ENCODE measurements at regions not wholly inside any gene's neighbourhood (a gene's known extent, or its start where the extent isn't known, plus 50 kb on each side); places are given as distances from the start of the nearest gene placed in this dataset.

DNA sequence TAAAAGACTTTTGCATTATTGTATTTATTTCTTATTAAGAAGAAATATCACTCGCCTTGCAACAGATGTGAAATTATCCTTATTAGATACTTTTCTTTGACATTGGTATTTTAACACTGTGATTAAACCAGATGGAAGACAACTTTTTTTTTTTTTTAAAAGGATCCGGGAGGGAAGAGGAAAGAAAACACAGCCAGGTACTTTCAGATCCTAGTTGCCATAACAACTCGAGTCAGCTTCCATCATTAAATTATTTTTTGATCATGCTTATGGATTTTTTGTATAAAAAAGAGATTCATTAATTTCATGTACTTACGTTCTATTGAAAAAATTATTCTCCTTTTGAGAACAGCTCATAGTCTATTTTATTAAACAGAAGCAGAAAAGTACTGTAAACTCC, 515.7 kb downstream of the TBC1D4 start:
- no peak for DNase-seq (ENCODE audit: low spot score)

GRCh38 chr13:74945637-74946036, 536.3 kb downstream of the TBC1D4 start:
- no peak for DNase-seq (ENCODE audit: low spot score)

DNA sequence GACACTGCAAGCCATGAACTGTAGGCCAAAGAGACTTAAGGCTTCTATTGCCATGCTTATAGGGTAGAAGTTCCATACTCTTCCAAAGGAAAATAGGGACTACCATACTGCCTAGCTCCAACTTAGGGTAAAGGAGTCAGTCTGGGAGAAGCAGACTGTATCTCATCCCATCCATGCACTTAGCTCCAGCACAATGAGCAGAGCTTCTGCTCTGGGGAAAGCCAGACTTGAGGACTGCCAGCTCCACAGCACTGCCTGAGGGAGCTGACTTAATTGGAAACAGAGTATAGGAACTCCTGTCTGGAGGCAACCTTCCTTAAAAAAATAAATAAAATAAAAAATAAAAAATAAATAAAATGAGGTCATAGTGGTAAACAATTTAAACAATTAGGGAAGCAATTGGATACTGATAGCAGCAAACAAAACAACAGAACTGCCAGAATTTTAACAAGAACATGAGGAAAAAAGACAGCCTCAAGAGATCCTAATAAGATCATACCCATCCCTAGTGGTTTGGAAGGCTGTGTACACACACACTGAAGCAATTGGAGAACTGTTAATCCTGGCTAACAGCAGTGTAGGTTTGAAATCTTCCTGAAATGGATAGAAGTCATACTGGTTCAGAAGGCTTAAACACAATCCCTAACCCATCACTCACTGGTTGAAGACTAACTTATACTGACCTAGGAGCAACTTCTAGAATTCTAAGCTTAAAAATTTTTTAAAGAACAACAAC, 550.1 kb downstream of the TBC1D4 start:
- DNase-seq (ENCODE audit: low spot score): no peak

DNA sequence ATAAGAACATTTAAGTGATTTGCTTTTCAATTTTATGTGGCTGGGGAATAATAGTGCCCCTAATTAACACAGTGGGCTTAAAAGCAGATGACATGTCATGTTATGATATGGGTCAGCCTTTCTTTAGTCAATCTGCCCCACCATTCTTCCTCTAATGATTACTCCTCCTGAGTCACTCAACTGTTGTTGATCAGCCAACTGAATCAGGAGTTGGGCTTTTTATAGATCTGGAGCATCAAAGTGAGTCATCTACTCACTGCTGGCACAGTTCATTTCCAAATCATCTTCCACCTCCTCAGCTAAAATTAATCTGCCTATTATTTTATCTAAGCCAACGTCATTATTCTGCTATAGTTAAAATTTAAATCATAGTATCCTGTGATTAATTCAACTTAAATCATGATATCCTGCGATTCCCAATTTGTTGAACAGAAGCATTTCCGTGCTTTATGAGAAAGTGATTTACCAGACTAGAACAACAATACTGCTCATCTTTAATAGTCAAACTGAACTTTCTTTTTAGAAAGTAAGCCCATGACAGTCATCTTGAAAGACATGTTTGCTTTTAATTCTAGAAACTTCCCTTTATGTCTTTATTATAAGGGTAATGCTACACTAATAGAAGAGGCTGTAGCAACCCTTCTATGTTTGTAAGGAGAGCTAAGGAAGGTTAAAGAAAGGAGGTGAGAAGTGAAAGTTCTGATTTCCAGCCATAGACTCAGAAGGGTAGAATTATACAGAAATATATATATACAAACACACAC, 551.4 kb downstream of the TBC1D4 start:
- DNase-seq (ENCODE audit: low spot score): no peak

DNA sequence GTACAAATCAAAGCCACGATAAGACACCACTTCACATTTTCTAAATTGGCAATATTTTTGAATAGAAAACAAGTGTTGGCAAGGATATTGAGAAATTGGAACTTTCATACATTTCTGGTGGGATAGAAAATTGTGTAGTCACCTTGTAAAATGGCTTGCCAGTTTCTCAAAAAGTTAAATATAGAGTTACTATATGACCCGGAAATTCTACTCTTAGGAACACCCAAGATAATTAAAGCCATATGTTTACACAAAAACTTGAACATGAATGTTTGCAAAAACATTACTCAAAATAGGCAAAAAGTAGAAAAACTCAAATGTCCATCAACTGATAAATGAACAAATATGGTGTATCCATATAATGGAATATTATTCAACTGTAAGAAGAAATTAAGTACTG, 552.5 kb downstream of the TBC1D4 start:
- DNase-seq (ENCODE audit: low spot score): no peak

GRCh38 chr13:74927823-74928222, 554.1 kb downstream of the TBC1D4 start:
- DNase-seq (ENCODE audit: low spot score): no peak

DNA sequence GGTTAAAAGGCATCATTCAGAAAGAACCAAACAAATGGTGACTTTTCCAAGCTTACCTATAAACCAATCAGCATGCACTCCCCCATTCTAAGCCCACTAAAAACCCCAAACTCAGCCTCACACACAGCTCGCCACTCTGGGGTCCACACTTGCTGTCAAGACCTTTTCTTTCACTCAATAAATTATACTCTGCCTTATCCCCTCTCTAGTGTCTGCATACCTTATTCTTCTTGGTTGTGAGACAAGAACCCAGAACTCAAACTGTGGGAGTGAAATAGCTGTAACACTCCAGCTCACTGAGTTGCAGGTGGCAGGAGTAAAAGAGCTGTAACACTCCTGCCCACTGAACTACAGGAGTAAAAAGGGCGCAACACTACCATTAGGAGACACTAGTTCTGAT, 559.0 kb downstream of the TBC1D4 start:
- no peak for DNase-seq (ENCODE audit: low spot score)

GRCh38 chr13:74921326-74921725, 560.6 kb downstream of the TBC1D4 start:
- DNase-seq (ENCODE audit: low spot score): no peak

GRCh38 chr13:74920920-74921319, 561.0 kb downstream of the TBC1D4 start:
- DNase-seq (ENCODE audit: low spot score): no peak

GRCh38 chr13:74920361-74920760, 561.6 kb downstream of the TBC1D4 start:
- DNase-seq (ENCODE audit: low spot score): no peak

- no peak for DNase-seq (ENCODE audit: low spot score)
These were observed 562.1 kb downstream of the TBC1D4 start for GRCh38 chr13:74919914-74920313.

- no peak for DNase-seq (ENCODE audit: low spot score)
These were observed 569.1 kb downstream of the TBC1D4 start for GRCh38 chr13:74912898-74913297.

GRCh38 chr13:74910415-74910814, 571.6 kb downstream of the TBC1D4 start:
- no peak for DNase-seq (ENCODE audit: low spot score)

DNA sequence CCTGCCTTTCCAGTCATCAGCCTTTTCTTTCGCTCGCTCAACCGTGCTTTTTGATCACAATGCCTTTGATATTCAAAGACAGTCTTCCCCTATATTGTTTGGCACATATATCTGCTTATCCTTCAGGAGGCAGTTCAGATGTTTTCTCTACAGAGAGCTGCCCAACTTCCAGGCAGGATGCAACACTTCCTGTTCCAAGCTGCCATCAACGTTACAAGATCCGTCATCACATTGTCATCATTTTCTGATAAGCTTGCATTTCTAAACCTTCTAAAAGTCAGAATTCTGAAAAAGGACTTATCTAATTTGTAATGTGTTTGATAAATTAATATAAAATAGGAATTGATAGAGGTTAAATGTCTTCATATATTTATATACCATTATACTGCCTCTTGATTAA, 574.2 kb downstream of the TBC1D4 start:
- DNase-seq (ENCODE audit: low spot score): no peak

DNA sequence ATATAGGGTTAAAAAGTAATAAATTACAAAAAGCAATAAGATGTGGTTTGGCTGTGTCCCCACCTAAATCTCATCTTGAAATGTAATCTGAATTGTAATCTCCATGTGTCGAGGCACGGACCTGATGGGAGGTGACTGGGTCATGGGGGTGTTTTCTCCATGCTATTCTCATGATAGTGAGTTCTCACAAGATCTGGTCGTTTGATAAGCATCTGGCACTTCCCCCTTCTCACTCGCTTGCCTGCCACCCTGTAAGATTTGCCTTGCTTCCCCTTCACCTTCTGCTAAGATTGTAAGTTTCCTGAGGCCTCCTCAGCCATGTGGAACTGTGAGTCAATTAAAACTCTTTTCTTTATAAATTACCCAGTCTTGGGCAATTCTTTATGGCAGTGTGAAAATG, 577.4 kb downstream of the TBC1D4 start:
- DNase-seq (ENCODE audit: low spot score): no peak

GRCh38 chr13:74895042-74895796, 586.8 kb downstream of the TBC1D4 start:
- no peak for DNase-seq (ENCODE audit: low spot score)

- no peak for DNase-seq (ENCODE audit: low spot score)
These were observed 589.9 kb downstream of the TBC1D4 start for GRCh38 chr13:74892096-74892495.

- DNase-seq (ENCODE audit: low spot score): no peak
These were observed 590.4 kb downstream of the TBC1D4 start for GRCh38 chr13:74891610-74892009.

- no peak for DNase-seq (ENCODE audit: low spot score)
These were observed 592.6 kb downstream of the TBC1D4 start for GRCh38 chr13:74889321-74889720.

- no peak for DNase-seq (ENCODE audit: low spot score)
These were observed 595.5 kb downstream of the TBC1D4 start for GRCh38 chr13:74886502-74886901.

DNA sequence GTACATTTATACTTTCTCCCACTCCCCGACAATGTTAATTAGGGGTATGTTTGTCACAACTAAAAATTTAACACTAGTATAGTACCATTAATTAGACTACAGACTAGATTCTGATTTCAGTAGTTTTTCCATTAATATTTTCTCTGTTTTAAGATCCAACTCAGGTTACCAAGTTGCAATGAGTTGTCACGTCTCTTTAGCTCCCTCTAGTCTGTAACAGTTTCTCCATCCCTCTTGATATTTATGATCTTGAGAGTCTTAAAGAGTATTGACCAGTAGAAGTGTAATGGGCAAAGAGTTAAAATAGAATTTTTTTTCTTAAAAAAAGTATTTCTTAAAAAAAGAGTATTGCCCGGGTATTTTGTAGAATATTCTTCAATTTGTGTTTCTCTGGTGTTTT, 598.1 kb downstream of the TBC1D4 start:
- DNase-seq (ENCODE audit: low spot score): no peak

GRCh38 chr13:74871369-74872070, 610.4 kb downstream of the TBC1D4 start:
- no peak for DNase-seq (ENCODE audit: low spot score)

Data from iPS-NIHi11 (cell line).